ENCODE measurements at regions not wholly inside any gene's neighbourhood (a gene's known extent, or its start where the extent isn't known, plus 50 kb on each side); places are given as distances from the start of the nearest gene placed in this dataset.

GRCh38 chr1:239293350-239294110 lies 92.8 kb upstream of the CHRM3 start:
- no peak overlapping the region for H3K9ac ChIP-seq (ENCODE audit: low read length)
- peaks cover 3% of the 10 kb centered on the region for H3K4me1 ChIP-seq (ENCODE audit: control insufficient read depth, insufficient read depth, low read length)
- no peaks in the 10 kb centered on the region for H3K36me3 ChIP-seq (ENCODE audit: control insufficient read depth, insufficient read depth, low read length, severe bottlenecking)
- no peaks in the 10 kb centered on the region for H3K27me3 ChIP-seq (replicated peaks; ENCODE audit: control insufficient read depth, insufficient read depth, low read length)
- no peak for DNase-seq (ENCODE audit: low read depth)
- H3K9me3 ChIP-seq (ENCODE audit: control insufficient read depth, low read length) = no peaks in the 10 kb centered on the region
- no peak overlapping the region for H3K4me3 ChIP-seq (ENCODE audit: low read length)

- no peak for DNase-seq (ENCODE audit: low read depth)
- H3K36me3 ChIP-seq (ENCODE audit: control insufficient read depth, insufficient read depth, low read length, severe bottlenecking) = no peaks in the 10 kb centered on the region
- no peak overlapping the region for H3K9ac ChIP-seq (ENCODE audit: low read length)
- H3K9me3 ChIP-seq (ENCODE audit: control insufficient read depth, low read length) = no peaks in the 10 kb centered on the region
- H3K4me1 ChIP-seq (ENCODE audit: control insufficient read depth, insufficient read depth, low read length) = peaks cover 3% of the 10 kb centered on the region
- no peak overlapping the region for H3K4me3 ChIP-seq (ENCODE audit: low read length)
- no peaks in the 10 kb centered on the region for H3K27me3 ChIP-seq (replicated peaks; ENCODE audit: control insufficient read depth, insufficient read depth, low read length)
Measured at GRCh38 chr1:239288820-239289554, 97.4 kb upstream of the CHRM3 start.

- Histone ChIP-seq H3K4me1 (ENCODE audit: control insufficient read depth, insufficient read depth, low read length) (no peaks in the 10 kb centered on the region), H3K36me3 (ENCODE audit: control insufficient read depth, insufficient read depth, low read length, severe bottlenecking) (no peaks in the 10 kb centered on the region), H3K9me3 (ENCODE audit: control insufficient read depth, low read length) (no peaks in the 10 kb centered on the region), H3K9ac (ENCODE audit: low read length) (no peak overlapping the region), H3K4me3 (ENCODE audit: low read length) (no peak overlapping the region), H3K27me3 (replicated peaks; ENCODE audit: control insufficient read depth, insufficient read depth, low read length) (no peaks in the 10 kb centered on the region)
- DNase-seq (ENCODE audit: low read depth) = no peak
Measured at GRCh38 chr1:239287296-239287695, 99.1 kb upstream of the CHRM3 start.

- Histone ChIP-seq H3K9ac (ENCODE audit: low read length) (no peak overlapping the region), H3K36me3 (ENCODE audit: control insufficient read depth, insufficient read depth, low read length, severe bottlenecking) (no peaks in the 10 kb centered on the region), H3K4me1 (ENCODE audit: control insufficient read depth, insufficient read depth, low read length) (no peaks in the 10 kb centered on the region), H3K27me3 (replicated peaks; ENCODE audit: control insufficient read depth, insufficient read depth, low read length) (no peaks in the 10 kb centered on the region), H3K4me3 (ENCODE audit: low read length) (no peak overlapping the region), H3K9me3 (ENCODE audit: control insufficient read depth, low read length) (no peaks in the 10 kb centered on the region)
- no peak for DNase-seq (ENCODE audit: low read depth)
Measured at GRCh38 chr1:239283216-239283615, 103.2 kb upstream of the CHRM3 start.

- Histone ChIP-seq H3K4me3 (ENCODE audit: low read length) (no peak overlapping the region), H3K9me3 (ENCODE audit: control insufficient read depth, low read length) (no peaks in the 10 kb centered on the region), H3K36me3 (ENCODE audit: control insufficient read depth, insufficient read depth, low read length, severe bottlenecking) (no peaks in the 10 kb centered on the region), H3K9ac (ENCODE audit: low read length) (no peak overlapping the region), H3K4me1 (ENCODE audit: control insufficient read depth, insufficient read depth, low read length) (no peaks in the 10 kb centered on the region), H3K27me3 (replicated peaks; ENCODE audit: control insufficient read depth, insufficient read depth, low read length) (no peaks in the 10 kb centered on the region)
- no peak for DNase-seq (ENCODE audit: low read depth)
Measured at GRCh38 chr1:239282411-239282810, 104.0 kb upstream of the CHRM3 start.

GRCh38 chr1:239276051-239276450 lies 110.3 kb upstream of the CHRM3 start:
- H3K27me3 ChIP-seq (replicated peaks; ENCODE audit: control insufficient read depth, insufficient read depth, low read length) = no peaks in the 10 kb centered on the region
- H3K4me1 ChIP-seq (ENCODE audit: control insufficient read depth, insufficient read depth, low read length) = no peaks in the 10 kb centered on the region
- no peak overlapping the region for H3K9ac ChIP-seq (ENCODE audit: low read length)
- no peak for DNase-seq (ENCODE audit: low read depth)
- H3K9me3 ChIP-seq (ENCODE audit: control insufficient read depth, low read length) = peaks cover 3% of the 10 kb centered on the region
- H3K36me3 ChIP-seq (ENCODE audit: control insufficient read depth, insufficient read depth, low read length, severe bottlenecking) = no peaks in the 10 kb centered on the region
- no peak overlapping the region for H3K4me3 ChIP-seq (ENCODE audit: low read length)

- H3K36me3 ChIP-seq (ENCODE audit: control insufficient read depth, insufficient read depth, low read length, severe bottlenecking) = no peaks in the 10 kb centered on the region
- no peak overlapping the region for H3K4me3 ChIP-seq (ENCODE audit: low read length)
- no peak overlapping the region for H3K9ac ChIP-seq (ENCODE audit: low read length)
- no peaks in the 10 kb centered on the region for H3K4me1 ChIP-seq (ENCODE audit: control insufficient read depth, insufficient read depth, low read length)
- peaks cover 3% of the 10 kb centered on the region for H3K9me3 ChIP-seq (ENCODE audit: control insufficient read depth, low read length)
- no peak for DNase-seq (ENCODE audit: low read depth)
- no peaks in the 10 kb centered on the region for H3K27me3 ChIP-seq (replicated peaks; ENCODE audit: control insufficient read depth, insufficient read depth, low read length)
Measured at GRCh38 chr1:239274242-239274830, 112.0 kb upstream of the CHRM3 start.

- no peak overlapping the region for H3K4me3 ChIP-seq (ENCODE audit: low read length)
- no peak for DNase-seq (ENCODE audit: low read depth)
- H3K4me1 ChIP-seq (ENCODE audit: control insufficient read depth, insufficient read depth, low read length) = no peaks in the 10 kb centered on the region
- H3K27me3 ChIP-seq (replicated peaks; ENCODE audit: control insufficient read depth, insufficient read depth, low read length) = no peaks in the 10 kb centered on the region
- no peak overlapping the region for H3K9ac ChIP-seq (ENCODE audit: low read length)
- H3K9me3 ChIP-seq (ENCODE audit: control insufficient read depth, low read length) = peaks cover 3% of the 10 kb centered on the region
- H3K36me3 ChIP-seq (ENCODE audit: control insufficient read depth, insufficient read depth, low read length, severe bottlenecking) = no peaks in the 10 kb centered on the region
Measured at GRCh38 chr1:239270509-239270908, 115.9 kb upstream of the CHRM3 start.

GRCh38 chr1:239269706-239270105 lies 116.7 kb upstream of the CHRM3 start:
- H3K4me1 ChIP-seq (ENCODE audit: control insufficient read depth, insufficient read depth, low read length) = no peaks in the 10 kb centered on the region
- no peaks in the 10 kb centered on the region for H3K27me3 ChIP-seq (replicated peaks; ENCODE audit: control insufficient read depth, insufficient read depth, low read length)
- DNase-seq (ENCODE audit: low read depth) = peak; percentile 17
- no peak overlapping the region for H3K9ac ChIP-seq (ENCODE audit: low read length)
- no peaks in the 10 kb centered on the region for H3K9me3 ChIP-seq (ENCODE audit: control insufficient read depth, low read length)
- H3K4me3 ChIP-seq (ENCODE audit: low read length) = no peak overlapping the region
- no peaks in the 10 kb centered on the region for H3K36me3 ChIP-seq (ENCODE audit: control insufficient read depth, insufficient read depth, low read length, severe bottlenecking)

GRCh38 chr1:239268941-239269340 lies 117.4 kb upstream of the CHRM3 start:
- Histone ChIP-seq H3K36me3 (ENCODE audit: control insufficient read depth, insufficient read depth, low read length, severe bottlenecking) (no peaks in the 10 kb centered on the region), H3K9ac (ENCODE audit: low read length) (no peak overlapping the region), H3K4me1 (ENCODE audit: control insufficient read depth, insufficient read depth, low read length) (no peaks in the 10 kb centered on the region), H3K9me3 (ENCODE audit: control insufficient read depth, low read length) (no peaks in the 10 kb centered on the region), H3K27me3 (replicated peaks; ENCODE audit: control insufficient read depth, insufficient read depth, low read length) (no peaks in the 10 kb centered on the region), H3K4me3 (ENCODE audit: low read length) (no peak overlapping the region)
- DNase-seq (ENCODE audit: low read depth) = no peak

GRCh38 chr1:239268007-239268406 lies 118.4 kb upstream of the CHRM3 start:
- Histone ChIP-seq H3K4me1 (ENCODE audit: control insufficient read depth, insufficient read depth, low read length) (no peaks in the 10 kb centered on the region), H3K9ac (ENCODE audit: low read length) (no peak overlapping the region), H3K4me3 (ENCODE audit: low read length) (no peak overlapping the region), H3K27me3 (replicated peaks; ENCODE audit: control insufficient read depth, insufficient read depth, low read length) (no peaks in the 10 kb centered on the region), H3K36me3 (ENCODE audit: control insufficient read depth, insufficient read depth, low read length, severe bottlenecking) (no peaks in the 10 kb centered on the region), H3K9me3 (ENCODE audit: control insufficient read depth, low read length) (no peaks in the 10 kb centered on the region)
- DNase-seq (ENCODE audit: low read depth) = no peak

Data from adipocyte (in vitro differentiated cells).